HL-60 (cell line): ENCODE measurements at regions not wholly inside any gene's neighbourhood (a gene's known extent, or its start where the extent isn't known, plus 50 kb on each side); places are given as distances from the start of the nearest gene placed in this dataset.

Experiments used
- DNase-seq, 2 experiments: peaks; one replicate each; pipeline ENCODE4 v3.0.0-alpha.2; 2010 to 2020; ENCODE audit warnings: low read depth in 1 of 2, low spot score in 1 of 2
- H3K27ac ChIP-seq: fragments of 250-450 bp; sonication (Bioruptor Pico); replicated peaks from 2 replicates; pipeline ENCODE4 v1.5.1; 2020; ENCODE audit warnings: mild to moderate bottlenecking, moderate library complexity
- H3K27me3 ChIP-seq: fragments of 250-450 bp; sonication (Bioruptor Pico); 2 replicates; pipeline ENCODE4 v1.5.1; 2021; ENCODE audit warnings: mild to moderate bottlenecking, moderate library complexity; ENCODE audit not compliant: insufficient read depth, poor library complexity, severe bottlenecking
- H3K4me3 ChIP-seq: replicated peaks from 2 replicates; pipeline ENCODE4 v1.5.1; 2011; ENCODE audit warnings: mild to moderate bottlenecking, control low read depth, low read length; ENCODE audit not compliant: insufficient read depth
- CTCF ChIP-seq: IDR thresholded peaks from one replicate; pipeline ENCODE4 v1.5.1; 2011; ENCODE audit warnings: low read length, control low read depth, inconsistent platforms; ENCODE audit not compliant: insufficient read depth
- GABPA ChIP-seq: IDR thresholded peaks from 2 replicates; pipeline ENCODE4 v1.6.1; 2012; ENCODE audit warnings: low read depth
- POLR2AphosphoS5 ChIP-seq: IDR thresholded peaks from 2 replicates; pipeline ENCODE4 v1.6.1; 2012; ENCODE audit warnings: low read depth
- REST ChIP-seq: IDR thresholded peaks from 2 replicates; pipeline ENCODE4 v1.6.1; 2012; ENCODE audit warnings: low read depth; ENCODE audit not compliant: insufficient replicate concordance
- SPI1 ChIP-seq: IDR thresholded peaks from 2 replicates; pipeline ENCODE4 v1.6.1; 2012; ENCODE audit warnings: low read depth, mild to moderate bottlenecking, borderline replicate concordance

GRCh38 chr4:135344492-135344891, 1142.9 kb upstream of the PABPC4L start:
- H3K27ac ChIP-seq: no peak overlapping the region
- TF ChIP-seq POLR2AphosphoS5 (no peak), CTCF (no peak), REST (no peak), SPI1 (no peak), GABPA (no peak)
- H3K27me3 ChIP-seq: no peaks in the 10 kb centered on the region
- no peak for DNase-seq
- no peak overlapping the region for H3K4me3 ChIP-seq

DNA sequence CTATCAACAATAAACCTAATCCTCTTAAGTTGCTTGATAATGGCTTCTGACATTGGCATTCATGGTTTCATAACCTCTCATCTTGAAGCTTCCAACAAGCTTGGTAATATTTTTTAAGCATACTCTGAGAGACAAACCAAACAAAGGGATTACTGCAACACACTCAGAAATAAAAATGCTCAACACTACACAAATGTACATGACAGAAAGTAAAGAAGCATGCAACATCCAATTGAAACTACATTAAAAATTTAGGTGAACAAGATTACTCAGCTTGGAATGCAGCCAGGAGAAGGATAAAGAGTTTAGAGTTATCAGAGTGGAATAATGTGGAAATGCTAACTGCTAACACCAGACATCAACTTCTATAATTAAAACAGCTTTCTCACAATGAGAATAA, 1136.6 kb upstream of the PABPC4L start:
- H3K4me3 ChIP-seq: no peak overlapping the region
- no peak for DNase-seq
- H3K27me3 ChIP-seq: no peaks in the 10 kb centered on the region
- TF ChIP-seq REST: no peak
- TF ChIP-seq GABPA: no peak
- H3K27ac ChIP-seq: no peak overlapping the region

GRCh38 chr4:135325264-135325663, 1123.7 kb upstream of the PABPC4L start:
- Histone ChIP-seq H3K27ac (no peak overlapping the region), H3K4me3 (no peak overlapping the region), H3K27me3 (no peaks in the 10 kb centered on the region)
- TF ChIP-seq CTCF: no peak
- TF ChIP-seq GABPA: no peak
- no peak for TF ChIP-seq REST
- TF ChIP-seq POLR2AphosphoS5: no peak
- TF ChIP-seq SPI1: no peak
- DNase-seq: no peak

DNA sequence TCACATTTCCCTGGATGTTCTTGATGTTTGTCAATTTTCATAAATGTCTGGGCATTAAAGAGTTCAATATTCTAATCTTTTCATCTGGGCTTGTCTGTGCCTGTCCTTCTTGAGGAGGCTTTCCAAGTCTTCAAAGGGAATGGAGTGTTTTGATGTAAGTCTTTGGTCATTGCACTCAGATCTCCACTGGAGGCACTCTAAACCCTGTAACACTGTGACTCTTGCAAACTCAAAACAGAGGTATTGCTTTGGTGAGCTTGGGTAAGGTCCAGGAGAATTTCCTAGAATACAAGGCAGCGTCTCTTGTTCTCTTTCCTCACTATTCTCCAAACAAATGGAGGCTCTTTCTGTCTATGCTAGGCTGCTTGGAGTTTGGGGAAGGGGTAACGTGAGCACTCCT, 1118.1 kb upstream of the PABPC4L start:
- Histone ChIP-seq H3K27ac (no peak overlapping the region), H3K4me3 (no peak overlapping the region), H3K27me3 (no peaks in the 10 kb centered on the region)
- TF ChIP-seq POLR2AphosphoS5 (no peak), GABPA (no peak), REST (no peak), SPI1 (no peak), CTCF (no peak)
- DNase-seq: no peak
